ENCODE measurements at regions not wholly inside any gene's neighbourhood (a gene's known extent, or its start where the extent isn't known, plus 50 kb on each side); places are given as distances from the start of the nearest gene placed in this dataset.

DNA sequence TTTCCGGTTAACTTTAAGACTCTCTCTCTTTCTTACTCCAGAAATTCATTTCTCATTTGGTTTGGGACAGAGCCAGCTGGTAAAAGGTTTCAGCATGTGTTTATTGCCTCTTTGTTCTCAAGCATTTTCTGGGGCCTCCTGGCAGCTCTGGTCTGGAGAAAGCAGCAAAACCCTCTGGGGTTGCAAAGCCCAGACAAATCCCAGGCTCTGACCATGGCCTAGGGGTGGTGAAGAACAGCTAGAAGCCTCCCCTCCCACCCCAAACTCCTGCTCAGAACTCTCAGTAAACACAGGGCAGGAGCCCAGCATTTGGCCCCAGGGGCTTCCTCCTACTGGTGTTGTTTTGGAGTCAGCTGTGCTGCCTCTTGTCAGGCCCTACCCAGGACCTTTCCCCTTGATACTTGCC lies 124.2 kb upstream of the SERP2 start:
- no peak for DNase-seq (ENCODE audit: low spot score)

- DNase-seq (ENCODE audit: low spot score) = no peak
Observed at GRCh38 chr13:44252938-44253337, 120.7 kb upstream of the SERP2 start.

- DNase-seq (ENCODE audit: low spot score) = no peak
Observed at GRCh38 chr13:44255771-44256364, 117.8 kb upstream of the SERP2 start.

DNA sequence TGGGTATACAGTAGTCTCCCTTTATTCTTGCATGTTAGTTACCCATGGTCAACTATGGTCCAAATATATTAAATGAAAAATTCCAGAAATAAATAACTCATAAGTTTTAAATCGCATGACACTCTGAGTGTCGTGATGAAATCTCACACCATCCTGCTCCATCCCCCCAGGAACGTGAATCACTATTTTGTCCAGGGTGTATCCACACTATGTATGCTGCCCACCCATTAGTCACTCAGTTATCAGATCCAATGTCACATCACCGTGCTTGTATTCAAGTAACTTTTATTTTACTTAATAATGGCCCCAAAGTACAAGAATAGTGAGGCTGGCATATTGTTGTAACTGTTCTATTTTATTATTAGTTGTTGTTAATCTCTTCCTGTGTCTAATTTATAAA lies 115.8 kb upstream of the SERP2 start:
- DNase-seq (ENCODE audit: low spot score) = no peak

DNA sequence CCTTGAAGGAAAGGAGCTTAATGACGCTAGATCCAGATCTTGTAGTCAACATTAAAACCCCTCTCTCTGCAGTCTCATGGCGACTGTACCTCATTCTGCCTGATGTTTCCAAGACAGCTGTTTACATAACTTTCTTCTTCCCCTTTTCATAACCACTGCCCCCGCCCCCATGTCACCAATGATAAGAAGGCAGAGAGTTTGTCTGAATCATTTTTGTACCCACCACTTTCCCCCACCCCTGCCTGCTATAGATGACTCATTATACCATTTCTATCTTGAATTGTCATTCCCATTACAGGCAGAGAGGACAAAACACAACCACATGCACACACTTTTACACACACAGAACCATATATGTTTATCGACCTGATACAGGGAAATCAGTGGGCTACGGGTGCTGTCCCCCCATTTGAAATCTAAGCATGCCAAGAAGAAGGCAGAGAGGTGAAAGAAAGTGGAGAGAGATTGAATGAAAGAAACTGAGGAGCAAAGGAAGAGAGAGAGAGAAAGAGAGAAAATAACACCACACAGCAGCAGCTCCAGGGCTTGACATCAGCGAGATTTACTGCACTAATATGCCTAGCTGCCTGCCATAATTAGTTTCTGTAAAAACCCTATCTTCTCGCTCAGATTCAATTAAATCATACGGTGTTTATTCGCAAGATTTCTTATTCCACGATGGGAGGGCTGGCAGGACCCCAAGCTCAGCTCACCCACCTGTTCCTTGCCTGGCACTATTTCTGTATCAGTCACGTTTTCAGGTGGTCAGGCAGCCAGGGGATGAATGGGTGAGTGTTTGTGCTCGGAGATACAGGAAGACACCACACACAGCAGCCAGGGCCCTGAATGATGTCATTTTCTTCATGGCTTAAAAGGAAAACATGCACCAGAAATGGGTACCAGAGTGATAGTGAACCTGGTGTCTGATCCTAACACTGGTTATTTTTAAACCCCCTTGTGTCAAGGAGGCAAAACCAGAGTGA lies 114.3 kb upstream of the SERP2 start:
- peak; percentile 46 for DNase-seq (ENCODE audit: low spot score)

DNA sequence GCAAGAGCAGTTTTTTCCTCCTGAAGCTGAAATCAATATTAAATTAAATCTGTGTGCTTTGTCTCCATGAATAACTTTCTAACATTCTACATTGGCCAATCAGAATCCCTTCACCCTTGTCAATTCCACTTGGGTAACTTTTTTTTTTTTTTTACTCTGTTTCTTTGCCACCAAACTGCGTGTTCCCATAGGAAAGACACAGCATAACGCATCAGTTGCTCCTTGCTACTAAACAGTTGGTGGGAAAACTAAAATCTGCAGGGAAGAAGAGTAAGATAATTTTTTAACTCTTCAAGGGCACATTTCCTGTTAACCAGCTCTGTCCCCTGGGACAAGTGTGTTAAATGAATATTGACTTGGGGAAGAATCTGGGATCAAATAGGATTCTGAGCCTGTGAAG lies 113.3 kb upstream of the SERP2 start:
- no peak for DNase-seq (ENCODE audit: low spot score)

- DNase-seq (ENCODE audit: low spot score) = no peak
Observed at GRCh38 chr13:44263751-44264620, 109.6 kb upstream of the SERP2 start.

- DNase-seq (ENCODE audit: low spot score) = no peak
Observed at GRCh38 chr13:44266305-44266704, 107.3 kb upstream of the SERP2 start.

DNA sequence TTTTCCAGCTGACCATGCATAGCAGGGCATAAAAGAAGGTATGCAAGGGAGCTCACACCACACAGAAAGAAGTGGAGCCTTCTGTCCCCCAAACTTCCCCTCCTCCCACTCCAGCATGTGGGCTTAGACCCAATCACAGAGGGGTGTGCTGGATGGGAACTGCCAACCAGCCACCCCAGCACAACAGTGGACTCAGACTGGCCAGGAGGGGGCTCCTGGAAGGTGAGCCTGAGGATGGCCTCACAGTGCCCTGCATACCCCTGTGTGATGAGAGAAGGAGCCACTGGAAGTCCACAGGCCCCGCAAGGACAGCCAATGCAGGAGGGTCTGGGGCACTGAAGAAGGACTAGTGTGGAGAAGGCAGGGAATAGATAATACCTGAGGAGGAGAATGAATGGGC lies 106.9 kb upstream of the SERP2 start:
- no peak for DNase-seq (ENCODE audit: low spot score)

DNA sequence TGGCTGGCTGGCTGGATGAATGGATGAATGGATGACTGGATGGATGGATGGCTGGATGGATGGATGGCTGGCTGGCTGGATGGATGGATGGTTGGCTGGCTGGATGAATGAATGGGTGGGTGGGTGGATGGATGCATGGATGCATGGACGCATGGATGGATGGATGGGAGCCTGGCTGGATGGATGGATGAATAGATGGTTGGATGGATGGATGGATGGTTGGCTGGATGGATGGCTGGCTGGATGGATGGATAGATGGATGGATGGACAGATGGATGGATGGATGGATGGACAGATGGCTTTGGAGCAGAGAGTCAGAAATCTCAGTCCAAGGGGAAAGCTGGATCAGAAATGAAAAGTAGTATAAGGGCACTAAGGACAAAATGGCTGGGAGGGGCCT lies 106.4 kb upstream of the SERP2 start:
- DNase-seq (ENCODE audit: low spot score) = no peak

- no peak for DNase-seq (ENCODE audit: low spot score)
Observed at GRCh38 chr13:44267980-44268379, 105.6 kb upstream of the SERP2 start.

GRCh38 chr13:44268980-44269379 lies 104.6 kb upstream of the SERP2 start:
- no peak for DNase-seq (ENCODE audit: low spot score)

DNA sequence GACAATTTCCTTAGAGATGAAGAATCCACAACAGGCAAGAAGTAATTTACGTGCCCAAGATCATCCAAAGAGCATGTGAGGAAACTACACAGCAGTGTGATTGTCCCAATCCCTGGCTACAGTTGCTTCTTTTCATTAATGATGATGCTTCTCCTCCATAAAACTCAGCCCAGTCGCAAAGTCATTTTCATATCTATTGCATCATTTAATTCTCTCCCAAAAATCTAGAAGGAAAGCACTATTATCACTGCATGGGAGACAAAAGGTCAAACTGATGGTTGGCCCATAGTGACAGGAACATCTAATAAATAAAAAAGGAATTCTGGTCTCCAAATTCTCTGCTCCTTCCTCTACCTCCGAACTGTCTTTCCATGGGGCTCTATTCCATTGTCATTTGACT lies 103.5 kb upstream of the SERP2 start:
- no peak for DNase-seq (ENCODE audit: low spot score)

GRCh38 chr13:44271031-44271455 lies 102.6 kb upstream of the SERP2 start:
- no peak for DNase-seq (ENCODE audit: low spot score)

DNA sequence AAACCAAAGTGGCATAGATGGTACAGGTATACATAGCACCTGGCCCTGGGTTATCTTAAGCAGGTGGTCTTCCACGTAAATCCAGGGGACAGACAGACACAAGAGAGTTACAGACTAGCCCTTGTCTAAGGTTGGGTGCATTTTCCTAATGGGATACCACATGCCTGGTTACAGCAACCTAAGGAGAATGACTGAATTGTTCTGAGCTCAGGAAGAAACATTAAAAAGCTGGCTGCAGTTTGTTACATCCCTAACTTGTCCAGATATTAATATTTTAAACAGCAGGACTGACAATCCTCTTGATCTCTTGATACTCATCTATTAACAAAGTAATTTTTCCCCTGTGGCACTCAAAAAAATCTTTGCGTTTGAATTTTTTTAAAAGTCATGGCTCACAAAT lies 102.2 kb upstream of the SERP2 start:
- no peak for DNase-seq (ENCODE audit: low spot score)

DNA sequence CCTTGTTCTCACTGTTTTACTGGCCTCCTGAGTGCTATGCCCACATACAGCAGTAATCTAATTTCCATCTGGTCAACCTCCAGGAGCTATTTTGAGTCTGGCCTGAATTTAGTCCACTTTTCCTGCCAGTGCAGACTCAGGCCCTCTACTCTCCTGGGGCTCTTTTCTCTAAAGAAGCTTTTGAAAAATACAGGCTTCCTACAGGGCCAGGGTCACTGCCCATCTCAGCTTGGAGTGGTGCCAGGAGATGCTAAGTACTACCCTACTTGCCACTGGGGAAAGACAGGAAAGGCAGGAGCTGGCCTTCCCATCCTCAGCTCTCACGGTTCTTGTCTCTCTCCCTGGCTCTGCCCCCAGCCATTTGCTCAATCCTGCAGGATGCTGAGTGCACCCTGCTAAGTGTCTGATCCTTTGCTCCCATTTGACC lies 101.7 kb upstream of the SERP2 start:
- no peak for DNase-seq (ENCODE audit: low spot score)

GRCh38 chr13:44272692-44273091 lies 100.9 kb upstream of the SERP2 start:
- no peak for DNase-seq (ENCODE audit: low spot score)

DNA sequence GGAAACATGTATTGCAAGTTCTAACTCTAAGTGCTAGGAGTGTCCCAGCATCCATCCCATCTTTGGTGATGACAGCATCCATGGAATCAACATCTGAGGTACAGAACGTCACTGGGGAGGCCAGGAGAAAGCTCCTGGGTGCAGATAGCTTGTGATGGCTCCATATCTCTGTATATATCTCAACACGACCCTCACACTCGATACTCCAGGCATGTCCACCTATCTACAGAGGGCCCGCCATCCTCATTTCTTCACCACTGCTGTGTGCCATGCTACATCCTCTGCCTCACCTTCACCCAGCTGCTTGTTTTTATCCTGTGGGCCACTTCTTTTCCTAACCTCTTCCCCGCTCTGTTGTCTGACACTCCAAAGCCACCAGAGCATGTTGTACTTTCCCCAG lies 100.4 kb upstream of the SERP2 start:
- no peak for DNase-seq (ENCODE audit: low spot score)

DNA sequence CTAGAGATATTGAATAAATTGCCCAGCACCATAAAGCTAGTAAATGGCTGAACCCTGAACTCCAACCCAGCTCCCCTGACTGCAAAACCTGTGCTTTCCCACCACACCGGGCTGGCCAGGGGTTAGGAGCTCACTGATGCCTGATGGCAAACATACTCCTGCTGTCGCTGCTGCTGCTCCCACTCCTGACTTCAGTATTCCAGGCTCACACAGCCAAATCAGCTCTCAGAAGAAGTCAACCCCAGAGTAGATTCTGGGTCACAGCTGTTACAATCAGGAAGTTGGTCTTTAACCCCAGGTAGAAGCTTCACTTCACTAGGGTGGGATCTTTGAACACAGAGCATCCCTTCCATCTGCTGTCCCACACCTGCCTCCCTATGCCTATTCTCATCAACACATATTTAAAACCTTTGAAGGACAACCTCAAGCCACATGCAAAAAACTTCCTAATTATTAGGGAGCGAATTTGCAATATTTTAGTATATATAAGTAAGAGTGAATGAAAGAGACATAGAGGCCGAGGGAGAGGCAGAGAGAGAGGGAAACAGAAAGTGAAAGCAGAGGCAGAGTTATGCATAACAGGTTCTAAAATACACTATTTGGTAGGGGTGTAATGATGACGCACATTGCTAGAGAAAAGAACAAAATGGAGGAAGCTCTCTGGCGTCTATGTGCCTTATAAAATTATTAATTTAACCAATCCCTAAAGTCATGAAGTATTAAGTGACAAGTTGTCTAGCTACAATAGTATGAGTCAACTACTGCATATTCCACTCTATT lies 99.4 kb upstream of the SERP2 start:
- DNase-seq (ENCODE audit: low spot score) = peak; percentile 73

DNA sequence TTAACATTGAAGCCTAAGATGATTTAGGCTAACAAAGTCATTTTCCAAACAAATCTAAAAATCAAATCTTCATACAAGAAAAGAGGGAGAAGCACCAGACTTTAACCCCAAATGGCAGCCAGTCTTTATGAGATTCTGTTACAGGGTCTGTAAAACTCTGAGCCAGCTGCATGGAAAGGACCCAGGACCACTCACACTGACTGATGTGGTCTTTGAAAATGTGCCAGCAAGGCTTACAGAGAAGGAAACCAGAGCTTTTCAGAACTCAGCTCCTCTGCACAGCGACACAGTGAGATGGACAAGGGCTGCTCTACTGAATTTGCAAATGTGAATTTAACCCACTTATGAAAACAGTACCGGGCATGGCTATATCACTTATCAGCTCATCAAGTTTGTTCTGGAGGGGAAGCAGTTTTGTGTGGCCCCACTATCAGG lies 98.8 kb upstream of the SERP2 start:
- no peak for DNase-seq (ENCODE audit: low spot score)

- no peak for DNase-seq (ENCODE audit: low spot score)
Observed at GRCh38 chr13:44275381-44275780, 98.2 kb upstream of the SERP2 start.

DNA sequence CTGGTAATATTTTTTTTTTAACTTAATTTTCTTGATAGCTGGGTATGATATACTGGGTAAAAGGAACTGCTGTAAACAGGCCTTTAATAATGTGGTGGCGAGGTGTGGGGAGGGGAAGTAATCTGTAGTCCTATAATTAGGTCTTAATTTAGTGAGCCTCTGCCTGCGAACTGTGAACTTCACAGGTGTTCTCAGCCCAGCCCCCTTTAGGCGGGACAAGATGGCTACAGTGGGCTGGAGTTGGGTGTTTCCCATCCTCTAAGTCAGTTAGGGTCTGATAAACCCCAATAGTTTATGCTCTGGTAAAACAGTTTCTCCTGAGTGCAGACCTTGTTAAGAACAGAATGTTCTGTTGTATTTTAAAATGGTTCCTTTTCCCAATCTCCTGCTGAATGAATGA lies 97.6 kb upstream of the SERP2 start:
- DNase-seq (ENCODE audit: low spot score) = no peak
